GM12878 (cell line): ENCODE measurements at regions not wholly inside any gene's neighbourhood (a gene's known extent, or its start where the extent isn't known, plus 50 kb on each side); places are given as distances from the start of the nearest gene placed in this dataset.

Source experiments
- ATAC-seq: fragments of 200-7000 bp; cut with Tn5 transposase; 3 replicates; pipeline ENCODE4 v1.9.1; 2020; ENCODE audit warnings: mild to moderate bottlenecking, moderate library complexity
- BruUV-seq: library from RNA; stranded (reverse); fragments of 400-500 nt; replicated peaks from 2 replicates; lab custom pipeline; 2021; lab: Mats Ljungman, UMichigan
- CTCF ChIA-PET: fragments of 300-600 bp; sonication (Branson Sonifier 250); formaldehyde crosslinking; extraction: SDS; loops from one replicate; lab custom pipeline; 2021; ENCODE audit warnings: inconsistent platforms; lab: Yijun Ruan, JAX
- POLR2A ChIA-PET: fragments of 350-600 bp; formaldehyde crosslinking; extraction: SDS; loops from one replicate; lab custom pipeline; 2021; ENCODE audit warnings: inconsistent platforms; lab: Charles Lee
- RAD21 ChIA-PET: fragments of 300-600 bp; sonication (Branson Sonifier 250); formaldehyde crosslinking; loops from one replicate; lab custom pipeline; 2023; ENCODE audit warnings: antibody characterized with exemption; ENCODE audit not compliant: unreplicated experiment; lab: Charles Lee
- SMC1A ChIA-PET: fragments of 300-600 bp; sonication (Branson Sonifier 250); formaldehyde crosslinking; loops from one replicate; lab custom pipeline; 2023; ENCODE audit not compliant: unreplicated experiment, uncharacterized antibody; lab: Charles Lee
- DNase-seq: peaks from one replicate; pipeline ENCODE4 v3.0.0-alpha.2; 2011; ENCODE audit warnings: low read depth, low spot score
- FAIRE-seq: peaks from 3 replicates; lab custom pipeline; 2011; peaks lifted over from hg19 to GRCh38; lab: Jason Lieb, UNC
- H2AFZ ChIP-seq: 2 replicates; pipeline ENCODE4 v1.6.0; 2011; ENCODE audit warnings: low read depth, low read length, control low read depth; ENCODE audit not compliant: control insufficient read depth
- H3K27ac ChIP-seq: 2 replicates; pipeline ENCODE4 v1.5.1; 2011; ENCODE audit warnings: control low read depth; ENCODE audit not compliant: control insufficient read depth, insufficient read depth
- H3K27me3 ChIP-seq, 2 experiments: replicated peaks in 1 of 2; 2 replicates each; pipeline versions ENCODE4 v1.6.0 to v1.6.1; 2011; ENCODE audit warnings: low read length in 1 of 2; ENCODE audit not compliant: control insufficient read depth in 2 of 2, insufficient read depth in 2 of 2
- H3K36me3 ChIP-seq, 2 experiments: 2 replicates each; pipeline ENCODE4 v1.5.1; 2011; ENCODE audit warnings: low read length in 1 of 2; ENCODE audit not compliant: control insufficient read depth in 2 of 2, insufficient read depth in 2 of 2
- H3K4me1 ChIP-seq: 2 replicates; pipeline ENCODE4 v1.6.1; 2011; ENCODE audit warnings: mild to moderate bottlenecking, low read length, moderate library complexity, mixed read lengths; ENCODE audit not compliant: control insufficient read depth, insufficient read depth
- H3K4me2 ChIP-seq: 2 replicates; pipeline ENCODE4 v1.6.0; 2011; ENCODE audit warnings: control low read depth; ENCODE audit not compliant: control insufficient read depth, insufficient read depth
- H3K4me3 ChIP-seq: fragments of 200-600 bp; sonication (generic); 2 replicates; pipeline ENCODE4 v1.5.1; 2016
- H3K79me2 ChIP-seq: 2 replicates; pipeline ENCODE4 v1.6.0; 2011; ENCODE audit warnings: low read length; ENCODE audit not compliant: control insufficient read depth, insufficient read depth
- H3K9ac ChIP-seq: 2 replicates; pipeline ENCODE4 v1.8.0; 2011; ENCODE audit warnings: low read length, control low read depth, mixed read lengths; ENCODE audit not compliant: control insufficient read depth, insufficient read depth
- H3K9me3 ChIP-seq: replicated peaks from 3 replicates; pipeline ENCODE4 v1.5.1; 2011; ENCODE audit warnings: mild to moderate bottlenecking, low read length; ENCODE audit not compliant: control insufficient read depth, insufficient read depth
- H4K20me1 ChIP-seq: 2 replicates; pipeline ENCODE4 v1.6.0; 2011; ENCODE audit not compliant: control insufficient read depth, insufficient read depth
- CUX1 ChIP-seq: IDR thresholded peaks from 2 replicates; pipeline ENCODE4 v1.6.1; 2012; ENCODE audit warnings: improper control_type of control experiment, low read depth, low read length; ENCODE audit not compliant: insufficient replicate concordance
- EED ChIP-seq: sonication (generic); IDR thresholded peaks from 2 replicates; pipeline ENCODE4 v1.6.1; 2016; ENCODE audit warnings: antibody characterized with exemption, low read depth
- ELK1 ChIP-seq: IDR thresholded peaks from 2 replicates; pipeline ENCODE4 v1.6.1; 2012; ENCODE audit warnings: low read depth, low read length, improper control_type of control experiment
- ETV6 ChIP-seq, 2 experiments: fragments of 450-650 bp in 1 of 2; IDR thresholded peaks in 1 of 2; conservative IDR thresholded peaks in 1 of 2; 2 replicates each; pipeline ENCODE4 v1.6.1; 2014; ENCODE audit warnings: antibody characterized with exemption in 1 of 2, borderline replicate concordance in 1 of 2, low read depth in 1 of 2, mild to moderate bottlenecking in 1 of 2, moderate library complexity in 1 of 2
- HDAC2 ChIP-seq: fragments of 200-600 bp; sonication (generic); IDR thresholded peaks from 2 replicates; pipeline ENCODE4 v1.6.1; 2017
- HDAC6 ChIP-seq: fragments of 200-600 bp; sonication (generic); IDR thresholded peaks from one replicate; pipeline ENCODE4 v1.8.0; 2017; ENCODE audit warnings: antibody characterized with exemption; ENCODE audit not compliant: unreplicated experiment
- IRF3 ChIP-seq: fragments of 450-650 bp; IDR thresholded peaks from 2 replicates; pipeline ENCODE4 v1.6.1; 2014; ENCODE audit warnings: mild to moderate bottlenecking
- MEF2B ChIP-seq: fragments of 450-650 bp; IDR thresholded peaks from 2 replicates; pipeline ENCODE4 v1.6.1; 2018; ENCODE audit warnings: mild to moderate bottlenecking, moderate library complexity; ENCODE audit not compliant: partially characterized antibody, poor library complexity, severe bottlenecking
- MTA3 ChIP-seq: IDR thresholded peaks from 2 replicates; pipeline ENCODE4 v1.6.1; 2012; ENCODE audit warnings: low read length, inconsistent platforms, borderline replicate concordance
- MXI1 ChIP-seq: fragments of 150-350 bp; IDR thresholded peaks from 2 replicates; pipeline ENCODE4 v1.6.1; 2011; ENCODE audit warnings: low read depth, mild to moderate bottlenecking, inconsistent platforms, low read length, improper control_type of control experiment
- NFYB ChIP-seq: IDR thresholded peaks from 2 replicates; pipeline ENCODE4 v1.6.1; 2011; ENCODE audit warnings: low read depth, mild to moderate bottlenecking, low read length, improper control_type of control experiment, moderate library complexity; ENCODE audit not compliant: insufficient read depth
- PKNOX1 ChIP-seq: fragments of 450-650 bp; IDR thresholded peaks from 2 replicates; pipeline ENCODE4 v1.6.1; 2016; ENCODE audit warnings: mild to moderate bottlenecking
- PML ChIP-seq: IDR thresholded peaks from 2 replicates; pipeline ENCODE4 v1.6.1; 2012; ENCODE audit warnings: low read length, inconsistent platforms
- SIX5 ChIP-seq: IDR thresholded peaks from 2 replicates; pipeline ENCODE4 v1.6.1; 2011; ENCODE audit warnings: mild to moderate bottlenecking, low read depth, low read length, moderate library complexity; ENCODE audit not compliant: severe bottlenecking
- SREBF1 ChIP-seq: IDR thresholded peaks from 2 replicates; pipeline ENCODE4 v1.6.1; 2012; ENCODE audit warnings: mild to moderate bottlenecking, low read length
- SREBF2 ChIP-seq: IDR thresholded peaks from 2 replicates; pipeline ENCODE4 v1.6.1; 2012; ENCODE audit warnings: mild to moderate bottlenecking, low read length
- STAT1 ChIP-seq: fragments of 450-650 bp; conservative IDR thresholded peaks from 2 replicates; pipeline ENCODE4 v1.6.1; 2014; ENCODE audit warnings: antibody characterized with exemption, mild to moderate bottlenecking
- ZNF274 ChIP-seq: IDR thresholded peaks from one replicate; pipeline ENCODE4 v1.8.0; 2011; ENCODE audit not compliant: insufficient read length, insufficient read depth
- WGBS: methylation state at CpG from one replicate; pipeline ENCODE4 v1.1.6; 2016; ENCODE audit warnings: low lambda C conversion rate; ENCODE audit not compliant: insufficient replicate concordance, insufficient coverage; ENCODE audit errors: missing lambda C conversion rate; 5-methylcytosine and 5-hydroxymethylcytosine counted together
- in situ Hi-C: fragments of 300-500 bp; cut with MboI; formaldehyde crosslinking; loops from 9 replicates; pipeline ENCODE4 v1.14.3; 2018; ENCODE audit warnings: mixed read lengths
- intact Hi-C: fragments of 100-400 bp; cut with micrococcal nuclease; formaldehyde crosslinking; loops from one replicate; pipeline ENCODE4 v1.14.2; 2022; ENCODE audit not compliant: unreplicated experiment

- H3K4me1 ChIP-seq, result no peaks in the 10 kb centered on the region
- POLR2A ChIA-PET, result no interaction called here
- ATAC-seq, result no peak
- H2AFZ ChIP-seq, result no peak overlapping the region
- H3K36me3 ChIP-seq, result no peaks in the 10 kb centered on the region
- no peak for DNase-seq
- BruUV-seq, result no TSS peak
- no peaks in the 10 kb centered on the region for H3K9me3 ChIP-seq
- intact Hi-C loops, result no loop called here
- no peak overlapping the region for H3K4me2 ChIP-seq
- no peak for FAIRE-seq
- H3K79me2 ChIP-seq, result no peaks in the 10 kb centered on the region
- no peak overlapping the region for H3K4me3 ChIP-seq
- no peak overlapping the region for H3K9ac ChIP-seq
- no peaks in the 10 kb centered on the region for H4K20me1 ChIP-seq
- CTCF ChIA-PET, result interaction anchor here (0.7 kb wide), 1 partner anchor 21 kb away, joined by 3 read pairs; no protein-coding TSS in a partner anchor
- in situ Hi-C loops, result no loop called here
- 0% methylated on average over 3 of the region's 3 CpGs for WGBS
- RAD21 ChIA-PET, result no interaction called here
- H3K27me3 ChIP-seq, result no peaks in the 10 kb centered on the region
- SMC1A ChIA-PET, result no interaction called here
- H3K27ac ChIP-seq, result no peak overlapping the region
- TF ChIP-seq IRF3, result no peak
- no peak for TF ChIP-seq ZNF274
- no peak for TF ChIP-seq MEF2B
- no peak for TF ChIP-seq SREBF1
- TF ChIP-seq HDAC2, result no peak
- no peak for TF ChIP-seq SIX5
- TF ChIP-seq MTA3, result no peak
- no peak for TF ChIP-seq PKNOX1
- TF ChIP-seq SREBF2, result no peak
- no peak for TF ChIP-seq EED
- TF ChIP-seq MXI1, result no peak
- TF ChIP-seq CUX1, result no peak
- no peak for TF ChIP-seq STAT1
- no peak for TF ChIP-seq HDAC6
- no peak for TF ChIP-seq NFYB
- TF ChIP-seq ETV6 (conservative IDR thresholded peaks at IDR 0.05 in 1 of 2, IDR thresholded peaks at IDR 0.05 in 1 of 2; ENCODE audit: borderline replicate concordance in 1 of 2, low read depth in 1 of 2), result no peak
- TF ChIP-seq PML, result no peak
- TF ChIP-seq ELK1, result no peak
Observed at GRCh38 chr15:98380721-98381120, 267.6 kb upstream of the IGF1R start.
